Osteocyte (in vitro differentiated cells): ENCODE measurements at regions not wholly inside any gene's neighbourhood (a gene's known extent, or its start where the extent isn't known, plus 50 kb on each side); places are given as distances from the start of the nearest gene placed in this dataset.

ENCODE experiments used
- DNase-seq: peaks from one replicate; pipeline ENCODE4 v3.0.0; 2021; ENCODE audit warnings: mixed read lengths; ENCODE audit not compliant: unreplicated experiment; ENCODE audit errors: extremely low spot score
- H3K27ac Mint-ChIP-seq: one replicate; pipeline ENCODE4 v1.8.0; 2021; ENCODE audit warnings: mild to moderate bottlenecking, mixed read lengths; ENCODE audit not compliant: unreplicated experiment
- H3K27me3 Mint-ChIP-seq: one replicate; pipeline ENCODE4 v1.8.0; 2021; ENCODE audit warnings: mixed read lengths; ENCODE audit not compliant: unreplicated experiment
- H3K36me3 Mint-ChIP-seq: one replicate; pipeline ENCODE4 v1.8.0; 2021; ENCODE audit warnings: mixed read lengths; ENCODE audit not compliant: unreplicated experiment
- H3K4me1 Mint-ChIP-seq: one replicate; pipeline ENCODE4 v1.8.0; 2021; ENCODE audit warnings: mixed read lengths; ENCODE audit not compliant: unreplicated experiment
- H3K4me3 Mint-ChIP-seq: one replicate; pipeline ENCODE4 v1.8.0; 2021; ENCODE audit warnings: mild to moderate bottlenecking, moderate library complexity, mixed read lengths; ENCODE audit not compliant: unreplicated experiment
- H3K9me3 Mint-ChIP-seq: one replicate; pipeline ENCODE4 v1.8.0; 2021; ENCODE audit warnings: mixed read lengths; ENCODE audit not compliant: unreplicated experiment
- TF ChIP-seq, protein P1 (sequence below): fragments of 200-600 bp; sonication (generic); IDR thresholded peaks from 2 replicates; pipeline ENCODE4 v1.5.0; 2021; ENCODE audit warnings: antibody characterized with exemption, mild to moderate bottlenecking, moderate library complexity

DNA sequence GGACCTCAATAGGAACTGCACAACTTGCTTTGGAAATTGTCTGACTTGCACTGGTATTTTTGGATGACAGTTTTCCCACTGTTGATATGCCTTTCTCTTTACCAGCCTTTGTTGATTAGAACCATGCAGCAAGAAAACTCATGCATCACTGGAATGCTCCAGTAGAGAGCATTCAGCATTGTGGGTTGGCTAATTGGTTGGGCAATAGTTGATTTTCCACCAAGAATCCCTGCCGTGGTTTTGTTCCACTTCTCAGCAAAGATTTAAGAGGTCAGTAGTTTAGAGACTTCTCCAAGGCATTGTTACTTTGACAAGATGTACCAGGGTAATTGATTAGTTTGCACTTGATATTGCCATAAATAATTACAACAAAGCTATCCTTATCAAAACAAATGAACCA, 260.0 kb downstream of the DHX35 start:
- TF ChIP-seq, protein P1, sequence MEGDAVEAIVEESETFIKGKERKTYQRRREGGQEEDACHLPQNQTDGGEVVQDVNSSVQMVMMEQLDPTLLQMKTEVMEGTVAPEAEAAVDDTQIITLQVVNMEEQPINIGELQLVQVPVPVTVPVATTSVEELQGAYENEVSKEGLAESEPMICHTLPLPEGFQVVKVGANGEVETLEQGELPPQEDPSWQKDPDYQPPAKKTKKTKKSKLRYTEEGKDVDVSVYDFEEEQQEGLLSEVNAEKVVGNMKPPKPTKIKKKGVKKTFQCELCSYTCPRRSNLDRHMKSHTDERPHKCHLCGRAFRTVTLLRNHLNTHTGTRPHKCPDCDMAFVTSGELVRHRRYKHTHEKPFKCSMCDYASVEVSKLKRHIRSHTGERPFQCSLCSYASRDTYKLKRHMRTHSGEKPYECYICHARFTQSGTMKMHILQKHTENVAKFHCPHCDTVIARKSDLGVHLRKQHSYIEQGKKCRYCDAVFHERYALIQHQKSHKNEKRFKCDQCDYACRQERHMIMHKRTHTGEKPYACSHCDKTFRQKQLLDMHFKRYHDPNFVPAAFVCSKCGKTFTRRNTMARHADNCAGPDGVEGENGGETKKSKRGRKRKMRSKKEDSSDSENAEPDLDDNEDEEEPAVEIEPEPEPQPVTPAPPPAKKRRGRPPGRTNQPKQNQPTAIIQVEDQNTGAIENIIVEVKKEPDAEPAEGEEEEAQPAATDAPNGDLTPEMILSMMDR: no peak
- H3K4me1 Mint-ChIP-seq: no peaks in the 10 kb centered on the region
- H3K9me3 Mint-ChIP-seq: no peaks in the 10 kb centered on the region
- no peak overlapping the region for H3K4me3 Mint-ChIP-seq
- H3K27me3 Mint-ChIP-seq: peaks cover 10% of the 10 kb centered on the region
- no peak overlapping the region for H3K27ac Mint-ChIP-seq
- no peaks in the 10 kb centered on the region for H3K36me3 Mint-ChIP-seq
- DNase-seq: no peak

DNA sequence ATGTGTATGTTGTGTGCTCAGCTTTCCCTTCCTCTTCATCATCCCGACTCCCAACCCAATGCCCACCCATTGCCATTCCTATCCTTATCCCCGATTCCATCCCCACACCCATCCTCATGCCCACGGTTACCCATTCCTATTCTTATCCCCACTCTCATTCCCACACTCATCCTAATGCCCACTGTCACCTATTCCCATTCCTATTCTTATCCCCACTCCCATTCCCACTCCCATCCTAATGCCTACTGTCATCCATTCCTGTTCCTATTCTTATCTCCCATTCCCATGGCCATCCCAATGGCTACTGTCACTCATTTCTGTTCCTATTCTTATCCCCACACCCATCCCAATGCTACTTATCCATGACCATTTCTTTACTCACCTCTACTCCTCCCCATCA, 254.1 kb downstream of the DHX35 start:
- peaks cover 27% of the 10 kb centered on the region for H3K27me3 Mint-ChIP-seq
- TF ChIP-seq, protein P1: no peak
- no peak overlapping the region for H3K27ac Mint-ChIP-seq
- DNase-seq: no peak
- H3K36me3 Mint-ChIP-seq: no peaks in the 10 kb centered on the region
- no peak overlapping the region for H3K4me3 Mint-ChIP-seq
- H3K9me3 Mint-ChIP-seq: no peaks in the 10 kb centered on the region
- H3K4me1 Mint-ChIP-seq: no peaks in the 10 kb centered on the region

DNA sequence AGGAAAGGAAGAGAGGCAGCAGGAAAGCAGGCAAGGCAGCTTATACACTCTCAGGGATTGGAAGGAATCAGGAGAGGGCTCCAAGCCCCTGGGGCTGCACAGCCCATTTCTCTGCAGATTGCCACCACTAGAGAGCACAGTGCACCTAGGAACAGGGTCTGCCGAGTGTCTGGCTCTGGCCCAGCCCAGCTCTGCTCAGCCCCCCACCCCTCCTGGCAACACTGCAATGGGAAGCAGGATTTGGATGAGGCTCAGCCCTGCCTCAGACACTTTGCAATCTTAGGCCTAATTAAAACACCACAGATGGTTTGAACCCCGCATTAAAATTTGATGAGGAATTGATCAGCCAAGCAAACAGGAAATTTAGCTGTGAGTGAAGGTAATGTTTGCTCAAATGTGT, 252.7 kb downstream of the DHX35 start:
- peaks cover 18% of the 10 kb centered on the region for H3K27me3 Mint-ChIP-seq
- H3K27ac Mint-ChIP-seq: no peak overlapping the region
- H3K9me3 Mint-ChIP-seq: no peaks in the 10 kb centered on the region
- H3K4me1 Mint-ChIP-seq: no peaks in the 10 kb centered on the region
- no peak for DNase-seq
- no peak overlapping the region for H3K4me3 Mint-ChIP-seq
- TF ChIP-seq, protein P1: no peak
- H3K36me3 Mint-ChIP-seq: no peaks in the 10 kb centered on the region

DNA sequence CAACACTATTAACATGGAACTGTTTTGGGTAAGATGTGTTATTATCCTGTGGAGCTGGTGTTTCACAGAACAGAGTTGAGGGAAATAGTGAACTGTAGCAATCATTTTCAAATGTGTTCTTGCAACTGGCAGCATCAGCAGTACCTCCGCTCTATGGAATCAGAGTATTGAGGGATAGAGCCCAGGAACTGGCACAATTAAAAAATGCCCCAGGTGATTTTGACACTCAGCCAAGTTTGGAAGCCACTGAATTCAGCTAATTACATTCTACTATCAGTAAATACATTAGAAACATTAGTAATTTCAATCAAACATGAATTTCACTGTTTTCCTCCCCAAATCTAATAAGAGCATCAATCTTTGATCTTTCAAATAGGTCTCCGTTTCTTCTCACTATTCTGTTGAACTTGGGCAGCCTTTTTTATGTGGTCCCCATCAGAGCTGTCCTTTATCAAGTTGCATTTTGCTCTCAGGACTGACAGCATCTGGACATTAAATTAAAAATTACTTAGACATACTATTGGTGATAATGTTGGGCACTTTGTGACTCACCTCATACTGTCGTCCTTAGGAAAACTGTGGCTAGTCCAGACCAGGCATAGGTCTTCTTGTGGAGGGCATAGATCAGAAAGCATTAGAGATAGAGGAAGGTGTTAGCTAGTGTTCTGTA, 251.5 kb downstream of the DHX35 start:
- Mint-ChIP-seq H3K36me3 (no peaks in the 10 kb centered on the region), H3K9me3 (no peaks in the 10 kb centered on the region), H3K4me1 (no peaks in the 10 kb centered on the region), H3K27me3 (peaks cover 18% of the 10 kb centered on the region), H3K27ac (no peak overlapping the region), H3K4me3 (no peak overlapping the region)
- DNase-seq: no peak
- TF ChIP-seq, protein P1: no peak

DNA sequence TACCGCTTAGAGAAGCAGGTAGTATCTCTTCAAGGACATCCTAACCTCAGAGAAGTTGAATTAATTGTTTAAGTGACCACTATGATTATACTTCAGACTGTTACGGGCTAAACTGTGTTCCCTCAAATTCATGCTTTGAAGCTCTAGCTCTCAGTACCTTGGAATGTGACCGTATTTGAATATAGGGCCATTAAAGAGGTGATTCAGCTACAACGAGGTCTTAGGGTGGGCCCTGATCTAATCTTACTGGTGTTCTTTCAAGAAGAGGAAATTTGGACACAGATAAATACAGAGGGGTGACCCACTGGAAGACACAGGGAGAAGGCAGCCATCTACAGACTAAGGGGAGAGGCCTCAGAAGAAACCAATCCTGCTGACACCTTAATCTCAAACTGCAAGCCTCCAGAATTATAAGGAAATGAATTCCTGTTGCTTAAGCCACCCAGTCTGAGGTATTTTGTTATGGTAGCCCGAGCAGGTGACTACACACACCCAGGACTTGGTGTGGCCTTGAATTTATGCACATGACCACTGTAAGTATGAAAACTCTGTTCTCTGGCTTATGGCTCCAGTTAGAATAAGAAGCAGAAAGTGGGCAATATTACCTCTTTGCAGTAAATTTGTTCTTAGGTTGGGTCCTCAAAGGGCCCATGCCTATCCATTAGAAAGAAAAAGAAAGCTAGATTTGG, 249.1 kb downstream of the DHX35 start:
- TF ChIP-seq, protein P1: no peak
- H3K4me3 Mint-ChIP-seq: no peak overlapping the region
- peaks cover 11% of the 10 kb centered on the region for H3K27me3 Mint-ChIP-seq
- no peaks in the 10 kb centered on the region for H3K36me3 Mint-ChIP-seq
- DNase-seq: no peak
- H3K9me3 Mint-ChIP-seq: no peaks in the 10 kb centered on the region
- H3K27ac Mint-ChIP-seq: no peak overlapping the region
- no peaks in the 10 kb centered on the region for H3K4me1 Mint-ChIP-seq
